Astrocyte (in vitro differentiated cells and primary cell): ENCODE measurements at regions not wholly inside any gene's neighbourhood (a gene's known extent, or its start where the extent isn't known, plus 50 kb on each side); places are given as distances from the start of the nearest gene placed in this dataset.

Experiments used
- DNase-seq: peaks from one replicate; pipeline ENCODE4 v3.0.0-alpha.2; 2010; ENCODE audit warnings: low read depth
- FAIRE-seq: peaks from 2 replicates; lab custom pipeline; 2011; peaks lifted over from hg19 to GRCh38; lab: Jason Lieb, UNC
- H2AFZ ChIP-seq: 2 replicates; pipeline ENCODE4 v1.6.0; 2012; ENCODE audit warnings: low read depth, low read length, inconsistent platforms
- H3K27ac ChIP-seq: 2 replicates; pipeline ENCODE4 v1.5.1; 2011; ENCODE audit warnings: low read depth, low read length, inconsistent platforms
- H3K27me3 ChIP-seq: 2 replicates; pipeline ENCODE4 v1.6.0; 2011; ENCODE audit warnings: low read length, inconsistent platforms; ENCODE audit not compliant: insufficient read depth
- H3K36me3 ChIP-seq: 2 replicates; pipeline ENCODE4 v1.5.1; 2011; ENCODE audit warnings: low read length, inconsistent platforms; ENCODE audit not compliant: insufficient read depth
- H3K4me1 ChIP-seq: 2 replicates; pipeline ENCODE4 v1.5.1; 2011; ENCODE audit warnings: low read length, inconsistent platforms; ENCODE audit not compliant: insufficient read depth
- H3K4me2 ChIP-seq: 2 replicates; pipeline ENCODE4 v1.6.0; 2012; ENCODE audit warnings: low read length, inconsistent platforms
- H3K4me3 ChIP-seq: 2 replicates; pipeline ENCODE4 v1.5.1; 2011; ENCODE audit warnings: low read depth, mild to moderate bottlenecking, low read length, inconsistent platforms; ENCODE audit not compliant: insufficient read depth
- H3K79me2 ChIP-seq: 2 replicates; pipeline ENCODE4 v1.6.0; 2012; ENCODE audit warnings: mild to moderate bottlenecking, low read length, inconsistent platforms; ENCODE audit not compliant: insufficient read depth
- H3K9ac ChIP-seq: 2 replicates; pipeline ENCODE4 v1.6.0; 2012; ENCODE audit warnings: mild to moderate bottlenecking, low read length, inconsistent platforms
- H3K9me3 ChIP-seq: 2 replicates; pipeline ENCODE4 v1.5.1; 2012; ENCODE audit warnings: low read depth, mild to moderate bottlenecking, low read length, inconsistent platforms; ENCODE audit not compliant: insufficient read depth
- H4K20me1 ChIP-seq: 2 replicates; pipeline ENCODE4 v1.6.0; 2012; ENCODE audit warnings: low read length, inconsistent platforms; ENCODE audit not compliant: insufficient read depth
- H3K27ac Mint-ChIP-seq: one replicate; pipeline ENCODE4 v1.8.0; 2021; ENCODE audit warnings: mild to moderate bottlenecking, mixed read lengths; ENCODE audit not compliant: unreplicated experiment
- H3K27me3 Mint-ChIP-seq: one replicate; pipeline ENCODE4 v1.8.0; 2021; ENCODE audit warnings: low read depth, mixed read lengths; ENCODE audit not compliant: unreplicated experiment
- H3K36me3 Mint-ChIP-seq: one replicate; pipeline ENCODE4 v1.8.0; 2021; ENCODE audit warnings: low read depth, mixed read lengths; ENCODE audit not compliant: unreplicated experiment
- H3K4me1 Mint-ChIP-seq: one replicate; pipeline ENCODE4 v1.8.0; 2021; ENCODE audit warnings: low read depth, mixed read lengths; ENCODE audit not compliant: unreplicated experiment
- H3K4me3 Mint-ChIP-seq: one replicate; pipeline ENCODE4 v1.8.0; 2021; ENCODE audit warnings: mild to moderate bottlenecking, moderate library complexity, mixed read lengths; ENCODE audit not compliant: unreplicated experiment
- H3K9me3 Mint-ChIP-seq: one replicate; pipeline ENCODE4 v1.8.0; 2021; ENCODE audit warnings: mild to moderate bottlenecking, mixed read lengths; ENCODE audit not compliant: unreplicated experiment
- CTCF ChIP-seq: IDR thresholded peaks from 2 replicates; pipeline ENCODE4 v1.5.1; 2011; ENCODE audit warnings: low read depth, mild to moderate bottlenecking, inconsistent platforms, low read length, moderate library complexity; ENCODE audit not compliant: insufficient read depth
- EZH2 ChIP-seq: IDR thresholded peaks from 2 replicates; pipeline ENCODE4 v1.6.1; 2012; ENCODE audit warnings: mild to moderate bottlenecking, low read length, inconsistent platforms; ENCODE audit not compliant: insufficient read depth

DNA sequence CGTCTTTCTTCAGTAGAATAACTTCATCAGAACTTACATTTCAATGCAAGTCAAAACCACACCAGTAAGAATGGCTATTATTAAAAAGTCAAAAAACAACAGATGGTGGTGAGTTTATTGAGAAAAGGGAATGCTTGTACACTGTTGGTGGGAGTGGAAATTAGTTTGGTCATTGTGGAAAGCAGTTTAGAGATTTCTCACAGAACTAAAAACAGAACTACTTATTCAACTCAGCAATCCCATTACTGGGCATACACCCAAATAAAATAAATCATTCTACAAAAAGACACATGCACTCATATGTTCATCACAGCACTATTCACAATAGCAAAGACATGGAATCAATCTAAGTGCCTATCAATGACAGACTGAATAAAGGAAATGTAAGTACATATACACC, 231.2 kb downstream of the NHLRC3 start:
- Mint-ChIP-seq H3K9me3 (peaks cover 9% of the 10 kb centered on the region), H3K27me3 (no peaks in the 10 kb centered on the region), H3K4me3 (no peak overlapping the region), H3K36me3 (no peaks in the 10 kb centered on the region), H3K27ac (no peak overlapping the region), H3K4me1 (no peaks in the 10 kb centered on the region)
- Histone ChIP-seq H4K20me1 (no peaks in the 10 kb centered on the region), H3K9ac (no peak overlapping the region), H3K79me2 (no peaks in the 10 kb centered on the region), H3K27ac (no peak overlapping the region), H3K9me3 (no peaks in the 10 kb centered on the region), H3K36me3 (no peaks in the 10 kb centered on the region), H3K4me2 (no peak overlapping the region), H3K4me1 (no peaks in the 10 kb centered on the region), H3K4me3 (no peak overlapping the region), H3K27me3 (no peaks in the 10 kb centered on the region), H2AFZ (no peak overlapping the region)
- DNase-seq (no peak), FAIRE-seq (no peak)
- TF ChIP-seq CTCF (no peak), EZH2 (no peak)

DNA sequence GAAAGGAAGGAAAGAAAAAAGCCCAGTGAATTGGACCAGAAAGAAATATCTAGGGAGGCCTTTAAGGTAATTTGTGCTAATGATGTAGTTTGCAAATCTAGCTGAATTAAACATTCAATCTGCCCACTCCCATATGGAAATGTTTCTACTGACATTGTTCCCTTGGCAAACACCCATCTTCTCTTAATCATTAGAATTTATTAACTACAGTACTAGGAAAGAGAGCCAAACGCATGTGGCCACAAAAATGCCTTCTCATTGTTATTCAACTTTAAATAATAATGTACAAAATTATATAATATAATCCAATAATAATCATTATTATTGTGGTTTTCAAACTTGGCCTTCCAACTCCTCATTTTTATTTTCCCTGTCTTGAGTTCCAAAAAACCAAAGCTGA, 234.7 kb downstream of the NHLRC3 start:
- Histone ChIP-seq H3K36me3 (no peaks in the 10 kb centered on the region), H3K79me2 (no peaks in the 10 kb centered on the region), H3K4me1 (no peaks in the 10 kb centered on the region), H3K4me3 (no peak overlapping the region), H3K9ac (no peak overlapping the region), H3K9me3 (no peaks in the 10 kb centered on the region), H3K27ac (no peak overlapping the region), H4K20me1 (no peaks in the 10 kb centered on the region), H3K27me3 (no peaks in the 10 kb centered on the region), H3K4me2 (no peak overlapping the region), H2AFZ (no peak overlapping the region)
- Mint-ChIP-seq H3K4me1 (no peaks in the 10 kb centered on the region), H3K27me3 (no peaks in the 10 kb centered on the region), H3K36me3 (no peaks in the 10 kb centered on the region), H3K4me3 (no peak overlapping the region), H3K9me3 (no peaks in the 10 kb centered on the region), H3K27ac (no peak overlapping the region)
- FAIRE-seq = no peak
- no peak for DNase-seq
- no peak for TF ChIP-seq CTCF
- no peak for TF ChIP-seq EZH2

DNA sequence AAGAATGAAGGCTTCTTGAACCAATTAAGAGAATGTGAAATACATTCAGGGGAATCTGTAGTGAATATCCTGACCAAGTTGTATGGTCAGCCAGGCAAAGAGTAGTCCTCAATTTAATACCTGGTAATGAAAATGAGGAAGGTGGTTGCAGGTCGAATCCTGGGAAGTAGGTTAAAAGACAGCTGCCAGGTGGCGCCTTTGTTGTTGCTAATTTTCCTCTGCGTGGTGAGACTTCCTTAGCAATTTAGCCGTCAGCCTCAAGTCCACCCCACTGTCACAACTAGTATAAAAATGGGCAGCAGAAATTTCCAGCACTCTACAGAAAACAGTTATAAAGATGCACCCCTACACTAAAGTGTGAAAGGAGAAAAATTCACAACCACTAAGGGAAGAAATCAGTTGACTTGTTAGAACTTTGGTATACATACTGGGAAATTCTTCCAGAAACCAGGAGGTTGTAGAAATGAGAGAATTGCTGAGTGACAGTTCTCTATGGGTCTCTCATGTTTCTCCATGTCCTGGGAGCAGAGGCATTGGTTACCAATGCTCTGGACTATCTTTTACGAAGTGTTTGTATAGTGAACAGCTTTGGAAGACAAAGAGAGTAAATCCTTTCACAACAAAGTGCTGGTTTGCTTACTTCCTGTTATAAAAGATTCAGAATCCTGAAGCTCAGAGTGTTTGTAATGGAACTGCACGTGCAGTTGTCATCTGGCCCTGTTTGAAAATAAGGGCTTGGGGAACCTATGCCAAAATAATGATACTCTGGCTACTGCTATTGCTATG, 235.9 kb downstream of the NHLRC3 start:
- H3K4me1 ChIP-seq = no peaks in the 10 kb centered on the region
- FAIRE-seq = no peak
- Mint-ChIP-seq H3K4me3 (no peak overlapping the region), H3K27ac (no peak overlapping the region), H3K36me3 (no peaks in the 10 kb centered on the region), H3K9me3 (no peaks in the 10 kb centered on the region), H3K27me3 (no peaks in the 10 kb centered on the region), H3K4me1 (no peaks in the 10 kb centered on the region)
- no peaks in the 10 kb centered on the region for H3K27me3 ChIP-seq
- H2AFZ ChIP-seq = no peak overlapping the region
- no peak overlapping the region for H3K4me2 ChIP-seq
- no peaks in the 10 kb centered on the region for H3K79me2 ChIP-seq
- H3K36me3 ChIP-seq = no peaks in the 10 kb centered on the region
- no peaks in the 10 kb centered on the region for H4K20me1 ChIP-seq
- H3K9ac ChIP-seq = no peak overlapping the region
- no peaks in the 10 kb centered on the region for H3K9me3 ChIP-seq
- TF ChIP-seq CTCF (no peak), EZH2 (no peak)
- H3K4me3 ChIP-seq = no peak overlapping the region
- DNase-seq = no peak
- no peak overlapping the region for H3K27ac ChIP-seq
